GM06990 (cell line): ENCODE measurements at regions not wholly inside any gene's neighbourhood (a gene's known extent, or its start where the extent isn't known, plus 50 kb on each side); places are given as distances from the start of the nearest gene placed in this dataset.

Experiments used
- DNase-seq: peaks from one replicate; pipeline ENCODE4 v3.0.0-alpha.2; 2011; ENCODE audit not compliant: insufficient read length; ENCODE audit errors: extremely low read depth
- H3K27me3 ChIP-seq: replicated peaks from 2 replicates; pipeline ENCODE4 v1.6.0; 2011; ENCODE audit warnings: low read length; ENCODE audit not compliant: control insufficient read depth, insufficient read depth
- H3K36me3 ChIP-seq: 2 replicates; pipeline ENCODE4 v1.5.1; 2011; ENCODE audit warnings: low read length; ENCODE audit not compliant: control insufficient read depth, insufficient read depth
- H3K4me3 ChIP-seq: replicated peaks from 2 replicates; pipeline ENCODE4 v1.5.1; 2011; ENCODE audit warnings: low read depth, mild to moderate bottlenecking, control low read depth, low read length
- CTCF ChIP-seq: IDR thresholded peaks from 2 replicates; pipeline ENCODE4 v1.5.1; 2011; ENCODE audit warnings: low read length, control low read depth, mild to moderate bottlenecking, inconsistent platforms; ENCODE audit not compliant: insufficient read depth, poor library complexity, severe bottlenecking

GRCh38 chr14:88951370-88951769, 126.9 kb downstream of the TTC8 start:
- DNase-seq, result no peak
- no peaks in the 10 kb centered on the region for H3K36me3 ChIP-seq
- H3K27me3 ChIP-seq, result no peaks in the 10 kb centered on the region; the same call in 1 of the 2 replicates
- H3K4me3 ChIP-seq, result no peak overlapping the region
- TF ChIP-seq CTCF, result no peak

DNA sequence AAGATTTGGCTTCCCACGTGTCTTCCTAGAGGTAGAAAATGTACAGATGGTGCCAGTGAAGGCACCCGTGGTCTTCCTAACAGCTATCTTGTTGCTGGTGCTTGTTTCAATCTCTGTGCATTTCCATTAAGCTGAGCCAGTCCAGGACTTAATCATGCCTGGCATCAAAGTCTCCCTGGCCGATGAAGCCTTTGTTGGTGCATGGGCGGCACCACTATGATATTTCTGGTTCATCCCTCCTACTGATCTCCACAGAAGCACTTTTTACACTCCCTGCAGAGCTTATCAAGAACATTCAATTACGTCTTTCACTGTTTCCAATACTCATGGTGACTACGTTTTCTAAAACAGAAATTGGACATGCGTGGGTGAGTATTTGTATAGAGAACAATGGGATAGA, 128.4 kb downstream of the TTC8 start:
- Histone ChIP-seq H3K36me3 (no peaks in the 10 kb centered on the region), H3K4me3 (no peak overlapping the region), H3K27me3 (no peaks in the 10 kb centered on the region)
- no peak for DNase-seq
- no peak for TF ChIP-seq CTCF

- no peaks in the 10 kb centered on the region for H3K36me3 ChIP-seq
- H3K4me3 ChIP-seq, result no peak overlapping the region
- TF ChIP-seq CTCF, result no peak
- H3K27me3 ChIP-seq, result no peaks in the 10 kb centered on the region
- no peak for DNase-seq
Measured at GRCh38 chr14:88955455-88955854, 131.0 kb downstream of the TTC8 start.

GRCh38 chr14:88960496-88960895, 136.0 kb downstream of the TTC8 start:
- Histone ChIP-seq H3K4me3 (no peak overlapping the region), H3K36me3 (no peaks in the 10 kb centered on the region), H3K27me3 (no peaks in the 10 kb centered on the region)
- TF ChIP-seq CTCF, result no peak
- DNase-seq, result no peak

GRCh38 chr14:88961214-88961613, 136.8 kb downstream of the TTC8 start:
- TF ChIP-seq CTCF, result no peak
- no peak overlapping the region for H3K4me3 ChIP-seq
- no peaks in the 10 kb centered on the region for H3K36me3 ChIP-seq
- no peak for DNase-seq
- H3K27me3 ChIP-seq, result no peaks in the 10 kb centered on the region

DNA sequence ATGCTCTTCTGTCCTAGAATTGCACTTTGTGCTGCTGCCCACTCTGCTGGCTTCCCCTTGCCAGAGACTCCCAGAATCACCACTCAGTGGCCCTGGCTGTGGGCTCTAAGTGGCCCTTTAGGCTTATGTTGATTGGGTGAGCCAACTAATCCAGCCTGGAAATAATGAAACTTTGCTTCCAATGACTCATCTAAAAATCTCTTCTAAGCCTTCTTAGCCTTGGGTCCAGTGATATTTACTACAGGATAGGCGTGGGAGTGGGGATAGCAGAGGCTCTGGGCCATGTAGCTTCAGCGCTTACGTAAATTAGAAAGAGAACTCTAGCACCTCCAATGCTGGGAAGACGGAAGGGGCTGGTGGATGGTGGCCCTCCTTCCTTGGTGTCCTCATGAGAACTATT, 137.9 kb downstream of the TTC8 start:
- H3K4me3 ChIP-seq, result no peak overlapping the region
- no peaks in the 10 kb centered on the region for H3K36me3 ChIP-seq
- DNase-seq, result no peak
- no peaks in the 10 kb centered on the region for H3K27me3 ChIP-seq
- TF ChIP-seq CTCF, result no peak
